ENCODE measurements at regions not wholly inside any gene's neighbourhood (a gene's known extent, or its start where the extent isn't known, plus 50 kb on each side); places are given as distances from the start of the nearest gene placed in this dataset.

GRCh38 chr12:28948685-28949084 is 200.4 kb upstream of the FAR2 start:
- DNase-seq: no peak

- DNase-seq: no peak
Observed at GRCh38 chr12:28949184-28949583, 199.9 kb upstream of the FAR2 start.

GRCh38 chr12:28950049-28950448 is 199.0 kb upstream of the FAR2 start:
- DNase-seq: no peak

GRCh38 chr12:28951935-28952334 is 197.1 kb upstream of the FAR2 start:
- no peak for DNase-seq

GRCh38 chr12:28954333-28954732 is 194.7 kb upstream of the FAR2 start:
- DNase-seq: no peak

GRCh38 chr12:28955491-28955890 is 193.6 kb upstream of the FAR2 start:
- DNase-seq: no peak

GRCh38 chr12:28955931-28956330 is 193.1 kb upstream of the FAR2 start:
- DNase-seq: no peak

- DNase-seq: no peak
Observed at GRCh38 chr12:28958553-28959195, 190.4 kb upstream of the FAR2 start.

- DNase-seq: no peak
Observed at GRCh38 chr12:28961948-28962384, 187.1 kb upstream of the FAR2 start.

GRCh38 chr12:28963554-28963953 is 185.5 kb upstream of the FAR2 start:
- no peak for DNase-seq

GRCh38 chr12:28966046-28966780 is 182.9 kb upstream of the FAR2 start:
- DNase-seq: no peak

- no peak for DNase-seq
Observed at GRCh38 chr12:28967426-28967825, 181.7 kb upstream of the FAR2 start.

GRCh38 chr12:28973491-28973890 is 175.6 kb upstream of the FAR2 start:
- DNase-seq: no peak

- no peak for DNase-seq
Observed at GRCh38 chr12:28974166-28974565, 174.9 kb upstream of the FAR2 start.

- DNase-seq: no peak
Observed at GRCh38 chr12:28974883-28975282, 174.2 kb upstream of the FAR2 start.

- no peak for DNase-seq
Observed at GRCh38 chr12:28975564-28976340, 173.3 kb upstream of the FAR2 start.

GRCh38 chr12:28980436-28980835 is 168.6 kb upstream of the FAR2 start:
- no peak for DNase-seq

- DNase-seq: no peak
Observed at GRCh38 chr12:28987538-28988324, 161.3 kb upstream of the FAR2 start.

GRCh38 chr12:28988325-28988704 is 160.8 kb upstream of the FAR2 start:
- no peak for DNase-seq

- DNase-seq: no peak
Observed at GRCh38 chr12:28991626-28992025, 157.5 kb upstream of the FAR2 start.

GRCh38 chr12:28993720-28994119 is 155.4 kb upstream of the FAR2 start:
- DNase-seq: no peak

- no peak for DNase-seq
Observed at GRCh38 chr12:28994179-28994715, 154.8 kb upstream of the FAR2 start.

GRCh38 chr12:28996688-28997087 is 152.4 kb upstream of the FAR2 start:
- no peak for DNase-seq

Data from NCI-H345 (cell line).